ENCODE measurements at regions not wholly inside any gene's neighbourhood (a gene's known extent, or its start where the extent isn't known, plus 50 kb on each side); places are given as distances from the start of the nearest gene placed in this dataset.

- no peak overlapping the region for H3K27ac ChIP-seq
- no peak for TF ChIP-seq CTCF (IDR thresholded peaks at IDR 0.05)
- no peak for DNase-seq (ENCODE audit: low spot score)
- H3K4me3 ChIP-seq, result no peak overlapping the region
These were observed 266.4 kb upstream of the NBEA start for GRCh38 chr13:34675626-34676025.

DNA sequence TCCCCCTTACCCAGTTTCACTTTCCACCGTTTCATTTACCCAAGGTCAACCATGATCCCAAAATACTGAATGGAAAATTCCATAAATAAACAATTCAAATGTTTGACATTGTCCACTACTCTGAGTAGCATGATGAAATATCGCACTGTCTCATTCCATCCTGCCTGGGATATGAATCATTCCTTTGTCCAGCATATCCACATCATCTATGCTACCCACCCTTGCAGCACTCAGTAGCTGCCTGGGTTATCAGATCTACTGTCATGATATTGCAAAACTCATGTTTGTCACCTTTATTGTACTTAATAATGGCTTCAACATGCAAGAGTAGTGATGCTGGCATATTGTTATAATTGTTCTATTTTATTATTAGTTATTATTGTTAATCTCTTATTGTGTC, 263.9 kb upstream of the NBEA start:
- DNase-seq (ENCODE audit: low spot score), result no peak
- TF ChIP-seq CTCF (IDR thresholded peaks at IDR 0.05), result no peak
- H3K4me3 ChIP-seq, result no peak overlapping the region
- no peak overlapping the region for H3K27ac ChIP-seq

GRCh38 chr13:34681405-34681955, 260.6 kb upstream of the NBEA start:
- no peak for DNase-seq (ENCODE audit: low spot score)
- TF ChIP-seq CTCF (IDR thresholded peaks at IDR 0.05), result no peak
- no peak overlapping the region for H3K27ac ChIP-seq
- H3K4me3 ChIP-seq, result no peak overlapping the region

- Histone ChIP-seq H3K4me3 (no peak overlapping the region), H3K27ac (no peak overlapping the region)
- DNase-seq (ENCODE audit: low spot score), result no peak
- TF ChIP-seq CTCF (IDR thresholded peaks at IDR 0.05), result no peak
These were observed 247.0 kb upstream of the NBEA start for GRCh38 chr13:34695063-34695462.

DNA sequence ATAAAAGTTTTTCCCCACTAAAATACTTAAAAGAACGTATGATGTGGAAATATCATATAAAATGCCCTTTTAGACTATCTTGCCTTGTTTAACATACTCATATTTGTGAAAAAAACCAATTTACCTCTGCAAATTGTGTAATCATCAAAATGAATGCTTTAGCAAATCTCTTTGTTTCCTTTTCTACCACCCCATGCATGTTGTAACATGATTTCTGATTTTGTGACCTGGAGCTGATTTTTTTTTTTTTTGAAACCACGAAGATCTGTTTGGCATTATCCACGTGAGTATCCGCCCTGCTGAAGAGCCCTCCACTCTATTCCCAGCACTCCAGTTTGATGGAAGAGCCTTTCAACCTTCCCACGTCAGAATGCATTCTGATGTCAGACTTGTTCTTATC, 245.8 kb upstream of the NBEA start:
- H3K4me3 ChIP-seq, result no peak overlapping the region
- H3K27ac ChIP-seq, result no peak overlapping the region
- TF ChIP-seq CTCF (IDR thresholded peaks at IDR 0.05), result no peak
- DNase-seq (ENCODE audit: low spot score), result no peak

DNA sequence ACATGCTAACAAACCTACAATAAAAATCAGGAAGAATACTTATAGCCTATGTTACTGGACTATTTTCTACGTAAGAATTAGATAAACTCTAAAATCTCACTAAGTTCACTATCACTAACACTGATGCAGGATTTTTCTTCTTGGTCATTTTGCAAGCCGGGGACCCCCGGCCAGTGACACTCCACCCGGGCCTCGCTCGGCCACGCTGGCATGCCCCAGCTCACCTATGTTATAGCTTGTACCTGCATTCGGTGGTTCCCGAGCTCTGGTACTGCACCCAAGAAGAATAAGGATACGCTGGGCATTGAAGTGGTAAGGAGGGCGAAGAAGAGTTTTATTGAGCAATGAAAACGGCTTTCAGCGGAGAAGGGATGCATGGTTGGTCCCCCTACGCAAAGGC, 245.3 kb upstream of the NBEA start:
- Histone ChIP-seq H3K27ac (no peak overlapping the region), H3K4me3 (no peak overlapping the region)
- TF ChIP-seq CTCF (IDR thresholded peaks at IDR 0.05), result no peak
- no peak for DNase-seq (ENCODE audit: low spot score)

DNA sequence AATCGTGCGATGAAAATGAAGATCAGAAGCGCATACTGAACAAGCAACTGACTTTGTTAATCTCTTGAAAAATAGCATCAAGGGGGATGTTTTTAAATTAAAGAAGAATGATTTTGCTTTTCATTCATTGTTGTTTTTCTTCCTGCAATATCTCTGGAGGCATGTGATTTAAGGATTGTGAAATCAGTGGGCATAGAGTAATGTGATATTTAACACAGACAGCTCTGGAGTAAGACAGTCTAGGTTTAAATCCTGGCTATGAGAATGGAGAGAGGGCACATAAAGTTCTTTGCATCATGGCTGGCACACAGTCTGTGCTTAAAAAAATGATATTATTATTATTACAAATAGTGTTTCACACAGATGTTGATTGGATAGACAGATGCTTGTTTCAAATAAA, 243.1 kb upstream of the NBEA start:
- DNase-seq (ENCODE audit: low spot score), result no peak
- Histone ChIP-seq H3K27ac (no peak overlapping the region), H3K4me3 (no peak overlapping the region)
- no peak for TF ChIP-seq CTCF (IDR thresholded peaks at IDR 0.05)

All from coronary artery (tissue), 2 donors.